ENCODE measurements at regions not wholly inside any gene's neighbourhood (a gene's known extent, or its start where the extent isn't known, plus 50 kb on each side); places are given as distances from the start of the nearest gene placed in this dataset.

GRCh38 chr6:73943411-73943810 is 247.4 kb downstream of the CD109 start:
- TF ChIP-seq CTCF (IDR thresholded peaks at IDR 0.05; ENCODE audit: insufficient read depth, low read depth, low read length) = no peak
- TF ChIP-seq EZH2 (IDR thresholded peaks at IDR 0.05; ENCODE audit: insufficient read depth, low read length) = no peak

Data from astrocyte (in vitro differentiated cells and primary cell).